Stimulated activated CD4-positive, alpha-beta T cell treated with anti-CD3 and anti-CD28 coated beads, Interleukin-15, amount 100 ng/mL, for 24 hours (primary cell): ENCODE measurements at regions not wholly inside any gene's neighbourhood (a gene's known extent, or its start where the extent isn't known, plus 50 kb on each side); places are given as distances from the start of the nearest gene placed in this dataset.

Source experiments
- DNase-seq: peaks from one replicate; pipeline ENCODE4 v3.0.0-alpha.2; 2020

DNA sequence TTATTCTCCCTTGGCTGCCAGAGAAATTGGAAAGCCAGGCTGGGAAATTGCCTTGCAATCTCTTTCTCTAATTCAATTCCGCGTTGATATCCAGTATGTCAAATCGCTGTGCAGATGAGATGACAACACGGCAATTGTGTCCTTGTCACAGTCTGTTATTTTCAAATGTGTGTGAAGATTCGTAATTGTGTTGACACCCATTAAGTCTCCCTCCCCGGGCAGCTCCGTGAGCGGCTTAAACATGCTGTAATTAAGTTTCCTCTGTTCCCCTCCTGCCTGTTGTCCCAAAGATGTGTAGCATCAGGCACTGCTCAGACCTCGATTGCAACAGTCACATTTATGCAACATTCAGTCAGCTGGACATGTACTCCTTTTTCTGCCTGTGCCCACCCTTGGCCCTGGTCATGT is 209.5 kb downstream of the LPIN1 start:
- DNase-seq: no peak

DNA sequence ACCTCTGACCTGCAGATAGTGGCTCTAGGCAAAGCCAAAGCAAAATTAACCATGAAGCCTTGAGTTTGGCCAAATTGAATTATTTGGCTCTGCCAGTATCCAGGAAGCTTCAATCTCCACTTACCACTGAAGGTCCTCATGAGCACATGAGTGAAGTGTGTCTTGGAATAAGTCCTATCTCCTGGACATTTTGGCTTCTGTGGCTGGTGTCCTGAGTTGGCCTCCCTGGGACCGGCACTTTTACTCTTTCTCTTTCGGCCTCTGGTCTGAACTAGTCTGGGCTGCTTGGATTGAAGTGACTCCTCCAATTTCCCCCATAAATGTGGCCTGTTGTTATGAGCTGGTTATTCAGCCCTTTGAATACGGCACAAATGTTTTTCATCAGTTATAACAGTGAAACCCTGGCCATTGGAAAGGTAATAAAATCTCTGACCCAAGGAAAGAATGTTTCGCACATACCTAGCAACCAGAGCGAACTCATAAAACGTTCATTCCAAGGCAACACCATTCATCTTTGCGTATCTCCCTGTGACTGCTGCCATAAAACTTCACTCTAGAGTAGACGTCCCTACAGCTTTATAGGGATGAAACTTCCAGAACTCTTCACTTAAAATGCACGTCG is 216.4 kb downstream of the LPIN1 start:
- no peak for DNase-seq

DNA sequence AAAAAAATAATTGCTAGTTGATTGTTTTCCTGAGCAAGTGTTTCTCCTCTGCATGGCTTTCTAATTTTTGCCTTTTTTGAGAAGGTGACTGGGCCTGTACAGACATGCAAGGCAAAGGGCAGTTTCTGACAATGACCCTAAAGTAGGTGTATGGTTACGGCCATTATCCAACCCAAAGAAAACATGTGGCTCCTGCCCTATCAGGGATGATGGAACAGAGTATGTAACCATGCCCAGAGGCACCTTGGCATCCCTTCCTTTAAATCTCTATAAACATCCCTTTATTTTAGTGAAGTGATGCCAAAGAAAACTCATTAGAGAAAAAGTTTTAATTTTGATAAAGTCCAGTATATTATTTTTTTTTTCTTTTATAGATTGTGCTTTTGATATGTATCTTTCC is 217.5 kb downstream of the LPIN1 start:
- no peak for DNase-seq

DNA sequence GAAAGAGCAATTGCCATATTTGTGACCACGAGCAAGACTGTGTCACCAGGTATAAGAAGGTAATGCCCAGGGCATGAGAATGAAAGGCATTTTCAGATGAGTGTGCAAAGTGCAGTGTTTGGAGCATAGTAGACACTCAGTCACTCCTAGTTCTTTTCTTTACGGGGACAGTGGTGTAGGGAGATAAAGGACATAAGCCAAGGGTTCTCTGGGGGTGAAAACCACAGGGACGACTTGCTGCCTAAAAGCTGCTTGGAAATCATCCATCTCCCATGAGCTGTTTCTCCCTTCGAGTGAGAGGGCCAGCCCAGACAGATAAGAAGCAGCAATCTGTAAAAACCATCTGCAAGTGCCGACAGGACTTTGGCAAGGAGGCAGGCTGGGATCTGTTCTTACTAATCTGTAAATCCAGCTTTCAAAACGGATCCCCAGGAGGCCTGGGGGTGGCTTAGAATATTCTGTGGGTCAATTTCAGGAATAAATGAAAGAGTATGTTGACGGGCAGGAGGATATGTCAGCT is 221.6 kb downstream of the LPIN1 start:
- no peak for DNase-seq

DNA sequence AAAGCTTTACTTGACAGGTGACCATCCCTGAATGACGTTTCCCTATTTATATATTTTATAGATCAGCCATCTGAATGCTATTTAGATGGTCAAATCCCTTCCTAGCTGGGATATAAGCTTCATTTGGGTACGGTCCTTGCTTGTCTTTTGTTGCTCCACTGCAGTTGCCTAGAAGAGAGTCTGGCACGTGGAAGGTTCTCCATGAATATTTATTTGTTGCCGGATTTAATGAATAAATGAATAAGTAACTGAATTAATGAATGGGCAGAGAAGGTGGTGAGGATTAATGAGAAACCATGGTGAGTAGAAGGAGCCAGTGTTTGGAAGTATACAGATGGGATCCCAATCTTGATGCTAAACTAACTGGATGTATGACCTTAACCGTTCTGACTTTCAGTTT is 222.1 kb downstream of the LPIN1 start:
- DNase-seq: no peak

DNA sequence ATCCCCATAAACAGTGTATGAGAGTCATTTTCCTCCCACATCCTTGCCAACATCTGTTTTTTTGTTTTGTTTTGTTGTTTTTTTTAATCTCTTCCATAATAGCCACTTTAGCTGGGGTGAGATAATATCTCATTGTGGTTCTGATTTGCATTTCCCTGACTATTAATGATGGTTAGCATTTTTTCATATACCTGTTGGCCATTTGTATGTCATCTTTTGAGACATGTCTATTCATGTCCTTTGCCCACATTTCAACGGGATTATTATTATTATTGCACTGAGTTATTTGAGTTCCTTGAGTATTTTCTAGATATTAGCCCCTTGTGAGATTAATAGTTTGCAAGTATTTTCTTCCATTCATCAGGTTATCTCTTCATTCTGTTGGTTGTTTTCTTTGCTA is 223.3 kb downstream of the LPIN1 start:
- DNase-seq: no peak

DNA sequence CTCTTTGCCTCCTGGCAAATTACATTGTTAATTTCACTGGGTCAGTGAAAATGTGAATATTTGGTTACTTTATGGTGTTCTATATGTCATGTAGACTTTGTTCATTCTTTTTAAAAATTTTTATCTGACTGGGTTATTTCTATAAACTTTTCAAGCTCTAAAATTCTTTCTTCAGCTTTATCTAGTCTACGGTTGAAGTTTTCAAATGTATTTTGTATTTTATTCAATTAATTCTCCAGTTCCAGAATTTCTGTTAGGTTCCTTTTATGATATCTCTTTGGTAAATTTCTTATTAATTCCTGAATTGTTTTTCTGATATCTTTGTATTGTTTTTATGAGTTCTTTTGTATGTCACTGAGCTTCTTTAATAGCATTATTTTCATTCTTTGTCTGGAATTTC is 228.1 kb downstream of the LPIN1 start:
- no peak for DNase-seq

DNA sequence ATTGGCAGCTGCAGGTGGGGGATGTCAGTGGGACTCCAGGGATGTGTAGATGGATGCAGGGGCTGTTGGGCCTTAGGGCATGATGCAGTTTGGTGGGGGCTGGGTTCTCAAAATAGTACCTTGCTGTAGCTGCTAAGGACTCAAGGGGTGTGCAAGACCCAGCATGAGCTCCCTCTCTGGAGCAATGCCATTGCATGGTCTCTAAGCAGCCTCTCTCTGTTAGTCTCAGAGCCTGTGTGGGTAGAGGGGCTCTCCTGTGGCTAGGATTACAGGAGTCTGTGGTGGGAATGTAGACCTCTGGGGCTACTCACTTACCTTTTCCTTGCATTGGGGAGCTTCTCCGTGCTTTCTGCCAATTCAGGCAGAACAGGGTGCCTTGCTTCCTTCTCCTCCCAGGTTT is 228.9 kb downstream of the LPIN1 start:
- no peak for DNase-seq

DNA sequence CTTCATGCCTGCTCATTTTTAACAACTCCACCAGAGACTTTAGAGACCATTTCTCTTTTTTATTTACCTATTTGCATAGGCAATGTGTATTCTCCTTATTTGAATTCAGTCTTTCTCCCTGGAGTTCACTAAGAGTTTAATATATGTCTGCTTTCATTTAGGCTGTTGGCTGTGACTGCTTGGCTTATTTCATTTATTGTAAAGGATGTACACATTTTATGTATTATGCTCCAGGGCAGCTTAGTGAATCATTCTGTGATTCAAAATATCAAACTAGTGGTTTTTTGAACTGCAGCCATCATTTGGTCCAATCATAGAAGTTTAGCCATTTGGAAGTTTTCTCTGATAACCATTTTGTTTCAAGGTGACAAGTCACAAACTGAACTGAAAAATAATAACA is 229.6 kb downstream of the LPIN1 start:
- DNase-seq: no peak

DNA sequence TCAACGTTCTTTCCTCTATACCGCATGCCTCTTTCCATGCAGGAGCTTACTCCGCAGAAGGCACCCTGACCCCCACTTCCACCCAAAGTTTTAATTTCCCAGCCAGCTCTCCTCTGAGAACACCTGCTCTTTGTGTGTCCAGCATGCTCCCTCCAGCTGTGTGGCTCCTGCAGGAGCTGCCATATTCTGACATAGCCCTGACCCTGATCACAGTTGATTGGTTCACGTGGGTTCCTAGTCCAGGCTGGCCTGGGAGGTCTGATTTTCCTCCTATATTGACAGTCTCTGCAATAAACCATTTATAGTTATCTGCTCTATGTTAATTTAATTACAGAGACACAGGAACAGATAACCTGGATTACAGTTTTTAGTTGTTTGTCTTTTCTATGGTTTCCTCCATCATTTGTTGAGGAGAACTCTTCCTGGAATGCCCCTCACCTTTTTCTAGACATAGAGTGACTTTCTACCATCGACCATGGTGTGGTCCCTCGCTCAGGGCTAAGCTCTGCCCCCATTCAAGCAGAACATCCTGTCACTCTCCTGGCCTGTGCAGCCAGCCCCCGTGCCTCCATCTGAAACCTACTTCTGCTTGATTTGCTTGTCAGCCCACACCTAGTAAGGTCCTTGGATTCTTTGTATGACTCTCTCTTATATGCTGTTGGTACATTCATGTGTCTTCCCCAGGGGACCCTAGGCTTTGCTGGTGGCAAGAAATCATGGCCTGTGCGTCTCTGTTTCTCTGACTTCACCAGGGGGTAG is 231.5 kb downstream of the LPIN1 start:
- DNase-seq: no peak

DNA sequence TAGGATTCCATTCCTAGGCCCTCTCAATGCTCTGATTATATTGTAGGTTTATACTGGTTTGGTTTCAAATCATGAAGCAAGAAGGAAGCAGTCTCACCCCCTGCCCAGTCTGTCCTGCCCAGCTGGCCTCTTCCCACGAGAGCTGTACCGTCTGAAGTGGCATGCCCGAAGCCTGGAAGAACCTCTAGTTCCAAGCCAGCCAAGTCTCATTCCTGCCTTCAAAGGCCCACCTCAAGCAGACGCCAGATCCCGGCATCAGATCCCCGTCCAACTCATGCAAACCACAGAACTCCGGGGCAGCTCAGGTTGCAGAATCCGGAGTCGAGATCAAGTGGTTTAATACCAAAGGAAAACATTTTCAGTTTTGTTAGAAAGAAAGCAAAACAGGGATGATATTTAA is 234.4 kb downstream of the LPIN1 start:
- DNase-seq: no peak

DNA sequence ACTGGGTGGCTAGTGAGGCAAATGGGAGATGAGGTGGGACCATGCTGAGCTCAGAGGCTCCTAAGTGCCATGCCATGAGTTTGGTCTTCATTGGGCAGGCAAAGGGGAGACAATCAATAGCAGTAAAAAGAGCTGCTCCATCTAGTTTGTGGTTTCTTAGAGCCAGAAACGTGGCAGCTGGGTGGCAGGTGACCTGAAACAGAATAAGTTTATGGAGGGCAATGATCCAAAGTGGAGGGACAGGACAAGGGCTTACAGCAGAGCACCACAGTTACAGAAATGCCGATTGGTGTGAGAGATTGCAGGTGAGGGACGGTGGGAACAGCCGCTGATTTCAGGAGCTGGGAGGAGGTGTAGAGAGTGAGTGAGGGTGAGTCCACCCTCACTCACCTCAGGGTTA is 237.0 kb downstream of the LPIN1 start:
- DNase-seq: no peak

DNA sequence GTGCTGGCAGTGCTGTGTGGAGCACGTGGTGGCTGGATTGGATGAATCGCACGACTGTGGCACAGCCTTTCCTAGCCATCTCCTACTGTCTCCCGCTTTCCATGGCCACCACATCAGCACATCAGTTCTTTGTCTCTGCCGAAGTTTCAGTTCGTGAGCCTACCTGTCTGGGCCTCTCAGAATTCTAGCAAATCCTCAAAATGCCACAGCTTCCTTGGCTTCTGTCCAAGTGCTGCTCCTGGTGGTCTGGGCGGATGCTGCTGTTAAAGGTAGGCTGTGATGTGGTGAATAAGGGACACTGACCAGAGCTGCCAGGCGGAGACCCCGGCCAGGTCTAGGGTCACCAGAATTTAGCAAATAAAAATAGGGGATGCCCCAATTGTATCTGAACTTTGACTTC is 237.4 kb downstream of the LPIN1 start:
- DNase-seq: no peak

DNA sequence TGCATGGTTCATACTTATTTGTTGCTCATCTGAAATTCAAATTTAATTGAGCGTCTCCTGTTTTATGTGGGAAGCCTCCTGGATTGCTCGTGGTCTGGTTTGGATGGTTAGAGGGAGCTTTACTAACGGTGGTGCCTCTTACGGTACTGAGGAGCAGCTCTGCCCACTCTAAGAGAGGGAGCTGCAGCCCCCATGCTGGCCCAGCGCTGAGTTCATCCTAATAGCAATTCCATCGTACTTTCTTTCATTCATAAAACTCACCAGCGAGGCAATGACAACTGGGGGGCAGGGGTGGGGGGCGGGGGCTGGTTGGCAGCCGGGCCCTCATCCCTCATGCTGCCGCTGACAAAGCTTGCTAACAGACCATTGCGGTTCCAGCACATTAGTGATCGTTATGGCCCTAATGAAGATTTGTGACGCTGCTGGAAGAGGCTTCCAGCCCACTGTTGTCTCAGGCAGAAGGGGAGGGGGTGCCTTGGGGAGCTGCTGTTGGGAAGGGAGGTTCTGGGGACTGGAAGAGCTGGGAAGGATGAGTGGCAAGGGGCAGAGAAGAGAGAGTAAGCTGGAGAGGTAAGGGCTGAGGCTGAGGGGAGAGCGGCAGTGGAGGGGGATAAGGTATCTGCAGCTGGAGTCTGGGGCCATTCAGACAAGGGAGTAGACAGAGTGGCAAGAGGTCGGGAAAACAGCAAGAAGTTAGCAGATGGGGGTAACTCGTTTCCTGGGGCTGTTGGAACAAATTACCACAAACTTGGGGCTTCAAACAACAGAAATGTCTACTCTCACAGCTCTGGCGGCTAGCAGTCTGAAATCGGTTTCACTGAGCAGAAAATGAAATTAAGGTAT is 238.1 kb downstream of the LPIN1 start:
- DNase-seq: no peak

DNA sequence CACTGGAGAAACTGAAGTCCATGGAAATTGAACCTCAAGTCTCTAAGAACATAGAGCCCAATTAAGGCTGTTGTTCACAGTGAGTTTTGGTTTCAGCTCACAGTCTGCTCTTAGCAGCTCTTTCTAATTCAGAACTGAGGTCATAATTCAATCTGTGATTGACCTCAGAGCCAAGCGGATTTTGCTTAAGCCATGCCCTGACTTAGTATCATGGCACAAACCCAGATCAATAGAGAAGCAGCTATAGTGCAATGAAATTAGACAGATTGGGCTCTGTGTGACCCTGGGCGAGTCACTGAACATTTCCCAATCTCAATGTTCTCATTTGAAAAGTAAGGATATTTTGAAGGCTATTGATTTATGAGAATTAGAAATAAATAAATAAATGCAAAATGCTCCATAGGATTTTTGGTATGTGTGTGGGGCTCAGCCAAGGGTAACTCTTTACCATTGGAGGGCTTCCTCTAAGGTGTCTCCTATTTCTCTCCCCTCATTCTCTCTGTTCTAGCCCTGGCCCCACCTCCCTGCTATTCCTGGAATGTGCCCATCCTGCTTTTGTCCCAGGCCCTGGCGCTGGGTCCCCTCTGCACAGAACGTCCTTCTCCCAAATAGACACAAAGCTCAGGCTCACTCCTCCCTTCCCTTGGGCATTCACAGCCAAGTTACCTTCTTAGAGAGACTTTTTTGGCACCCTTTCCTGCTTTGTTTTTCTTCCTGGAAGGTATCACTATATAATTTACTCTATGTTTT is 239.6 kb downstream of the LPIN1 start:
- DNase-seq: no peak

DNA sequence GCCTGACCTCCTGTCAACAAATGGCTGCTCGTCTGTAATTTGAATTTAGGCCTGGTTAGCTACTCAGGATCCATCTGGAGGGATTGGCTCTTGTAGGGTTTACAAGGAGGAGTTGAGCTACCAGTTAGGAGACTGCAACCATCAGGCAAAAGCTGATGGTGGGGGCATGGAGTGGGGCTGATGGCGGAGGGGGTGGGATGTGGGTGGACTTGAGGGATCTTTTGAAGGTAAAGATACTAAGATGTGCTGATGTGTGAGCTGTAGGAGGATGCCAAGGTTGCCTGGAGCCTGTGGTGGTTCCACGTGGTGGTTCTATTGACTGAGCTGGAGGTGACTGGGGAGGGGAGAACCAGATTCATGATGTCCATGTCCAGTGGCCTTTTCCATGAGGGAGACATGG is 240.7 kb downstream of the LPIN1 start:
- DNase-seq: no peak

DNA sequence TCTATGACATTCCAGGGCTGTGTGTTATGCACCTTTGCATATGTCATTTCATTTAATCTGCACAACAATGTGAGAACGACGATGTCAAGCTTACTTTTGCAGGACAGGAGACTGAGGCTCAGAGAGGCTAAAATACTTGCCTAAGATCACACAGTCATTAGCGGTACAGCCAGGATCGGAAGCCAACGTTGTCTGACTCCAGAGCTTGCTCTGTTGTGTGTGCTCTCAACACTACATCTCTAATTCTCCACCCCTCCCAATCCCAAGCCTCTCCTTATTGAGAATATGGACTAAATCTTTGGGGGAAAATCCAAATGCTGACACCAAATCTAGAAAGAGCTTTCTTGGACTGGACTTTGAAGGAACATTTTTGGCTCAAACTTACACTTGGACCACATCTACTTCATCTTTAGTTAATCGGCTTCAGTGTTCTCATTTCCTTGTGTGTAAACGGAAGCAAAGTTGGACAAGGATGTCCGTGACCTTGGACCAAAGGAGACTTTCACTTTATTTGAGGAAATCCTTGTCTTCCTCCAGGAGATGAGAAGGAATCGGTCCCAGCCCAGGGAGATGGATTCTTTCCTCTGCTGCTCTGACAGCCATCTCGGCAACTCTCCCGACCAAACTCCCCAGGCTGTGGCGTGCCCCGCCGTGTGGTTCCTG is 242.4 kb downstream of the LPIN1 start:
- DNase-seq: no peak

DNA sequence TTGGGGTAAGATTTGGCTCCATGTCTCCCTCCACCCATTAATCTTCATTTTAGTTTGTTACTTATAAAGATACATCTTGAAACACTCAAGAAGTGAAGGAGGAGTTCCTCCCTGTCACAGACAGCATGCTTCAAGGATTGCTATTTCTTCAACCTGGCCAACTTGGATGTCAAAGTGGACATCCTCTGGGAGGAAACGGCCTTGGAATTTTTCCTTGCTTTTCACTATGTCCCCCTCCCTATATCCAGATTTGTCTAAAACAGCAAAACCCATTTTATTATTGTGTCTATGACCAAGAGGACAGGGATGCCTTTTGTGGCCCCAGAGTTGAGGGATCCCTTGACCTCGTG is 242.9 kb downstream of the LPIN1 start:
- DNase-seq: no peak

DNA sequence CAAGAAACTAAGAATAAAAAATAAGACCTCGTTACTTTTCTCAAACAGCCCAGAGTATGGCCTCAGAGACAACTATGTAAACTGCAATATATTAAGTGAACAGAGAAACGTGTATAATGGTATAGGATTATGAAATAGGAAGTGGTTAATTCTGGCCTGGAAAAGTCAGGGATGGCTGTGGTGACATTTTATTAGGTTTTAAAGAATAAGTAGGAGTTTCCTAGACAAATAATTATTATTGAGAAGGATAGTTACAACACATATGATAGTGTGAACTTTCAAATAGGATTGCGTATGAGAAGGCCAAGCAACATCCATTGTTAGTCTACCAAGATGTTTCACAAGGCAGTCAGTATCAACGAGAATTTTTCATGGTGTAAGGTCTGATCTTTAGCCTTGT is 244.1 kb downstream of the LPIN1 start:
- no peak for DNase-seq

DNA sequence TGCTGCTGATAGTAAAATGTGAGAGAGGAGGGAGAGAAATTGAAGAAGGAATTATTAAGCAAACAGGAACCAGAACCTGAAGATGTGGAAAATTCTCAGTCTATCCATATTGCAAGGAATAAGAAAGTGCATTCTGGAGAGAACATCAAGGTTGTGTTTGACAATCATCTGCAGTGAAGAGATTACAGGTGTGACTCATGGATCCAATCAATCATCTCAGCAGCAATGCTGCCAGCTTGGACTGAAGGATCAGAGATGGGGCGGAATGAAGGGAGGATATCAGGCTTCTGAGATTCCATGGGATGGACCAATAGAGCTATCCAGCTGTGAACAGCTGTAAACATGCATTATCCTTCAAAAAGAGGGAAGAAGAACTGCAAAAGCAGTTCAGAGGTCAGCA is 247.3 kb downstream of the LPIN1 start:
- no peak for DNase-seq

DNA sequence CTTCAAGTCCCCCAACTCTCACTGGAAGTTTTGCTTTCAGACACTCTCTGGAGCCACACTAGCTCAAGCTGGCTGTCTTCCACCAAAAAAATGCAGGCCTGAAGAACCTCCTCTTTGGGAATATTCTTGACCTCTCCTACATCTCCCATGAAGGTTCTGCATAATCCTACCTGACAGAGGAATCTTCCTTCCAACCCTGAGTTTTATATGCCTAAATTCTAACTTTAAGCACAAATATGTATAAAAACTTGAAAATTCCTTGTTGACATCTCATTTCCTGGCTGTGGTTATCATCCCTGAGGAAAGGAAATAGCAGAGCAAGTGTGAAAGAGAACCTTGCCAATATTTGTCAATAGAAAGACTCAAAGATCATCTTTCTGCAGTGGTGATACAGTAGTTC is 249.0 kb downstream of the LPIN1 start:
- no peak for DNase-seq

DNA sequence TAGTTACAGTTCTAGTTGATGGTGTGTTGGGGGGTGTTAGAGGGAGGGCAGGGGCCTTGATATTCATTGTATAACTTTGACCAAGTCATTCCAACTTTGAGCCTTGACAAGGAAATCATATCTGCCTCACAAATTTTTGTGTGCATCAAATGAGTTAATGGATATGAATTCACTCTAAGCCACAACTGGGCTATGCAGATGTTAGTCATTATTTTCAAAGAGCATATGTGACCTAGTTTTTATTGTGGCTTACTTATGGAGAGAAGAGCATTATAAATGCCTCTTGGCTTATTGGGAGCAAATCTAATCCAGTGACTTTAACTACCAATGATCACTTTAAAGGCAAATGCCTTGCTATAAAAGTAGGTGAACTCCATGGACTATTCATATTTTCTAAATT is 250.2 kb downstream of the LPIN1 start:
- no peak for DNase-seq

DNA sequence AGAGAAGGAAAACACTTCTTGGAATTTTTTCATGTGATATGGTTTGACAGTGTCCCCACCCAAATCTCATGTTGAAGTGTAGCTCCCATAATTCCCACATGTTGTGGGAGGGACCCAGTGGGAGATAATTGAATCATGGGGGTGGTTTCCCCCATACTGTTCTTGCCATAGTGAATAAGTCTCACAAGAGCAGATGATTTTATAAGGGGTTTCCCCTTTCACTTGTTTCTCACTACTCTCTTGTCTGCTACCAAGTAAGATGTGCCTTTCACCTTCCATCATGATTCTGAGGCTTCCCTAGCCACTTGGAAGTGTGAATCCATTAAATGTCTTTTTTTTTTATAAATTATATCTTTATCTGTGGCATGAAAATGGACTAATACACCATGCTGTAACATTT is 250.7 kb downstream of the LPIN1 start:
- no peak for DNase-seq
